Right lobe of liver (tissue), 6 donors: ENCODE measurements at regions not wholly inside any gene's neighbourhood (a gene's known extent, or its start where the extent isn't known, plus 50 kb on each side); places are given as distances from the start of the nearest gene placed in this dataset.

ENCODE experiments used
- ATAC-seq, 4 donors: fragments of 200-7000 bp; cut with Tn5 transposase; one replicate each; pipeline ENCODE4 v1.9.1; 2020; ENCODE audit warnings: mild to moderate bottlenecking in 4 of 4, moderate library complexity in 4 of 4
- DNase-seq, 3 donors: peaks; one replicate each; pipeline ENCODE4 v3.0.0-alpha.2; 2020
- H3K27ac ChIP-seq, 3 donors: fragments of 200-600 bp; one replicate each; pipeline ENCODE4 v1.8.0; 2022
- H3K27me3 ChIP-seq, 2 donors: fragments of 200-600 bp; one replicate each; pipeline ENCODE4 v1.8.0; 2022
- H3K36me3 ChIP-seq, 4 donors: fragments of 200-600 bp; sonication (generic) in 1 of 4; one replicate each; pipeline versions ENCODE4 v1.5.1 to v1.8.0; 2017 to 2022; ENCODE audit warnings: control low read depth in 1 of 4
- H3K4me1 ChIP-seq, 4 donors: fragments of 200-600 bp; sonication (generic) in 1 of 4; one replicate each; pipeline versions ENCODE4 v1.5.1 to v1.8.0; 2017 to 2022; ENCODE audit warnings: control low read depth in 1 of 4
- H3K4me3 ChIP-seq, 3 donors: fragments of 200-600 bp; one replicate each; pipeline ENCODE4 v1.8.0; 2022
- H3K9me3 ChIP-seq, 4 donors: fragments of 200-600 bp; sonication (generic) in 1 of 4; one replicate each; pipeline versions ENCODE4 v1.5.1 to v1.8.0; 2017 to 2022; ENCODE audit warnings: control low read depth in 1 of 4
- POLR2A ChIP-seq: fragments of 450-650 bp; IDR thresholded peaks from one replicate; pipeline ENCODE4 v1.6.1; 2017; ENCODE audit warnings: antibody characterized with exemption, mild to moderate bottlenecking
- WGBS: methylation state at CpG from one replicate; pipeline ENCODE4 v1.1.6; 2018; ENCODE audit warnings: low coverage, low lambda C conversion rate; ENCODE audit not compliant: insufficient coverage; ENCODE audit errors: missing lambda C conversion rate; 5-methylcytosine and 5-hydroxymethylcytosine counted together
- intact Hi-C, 2 donors: fragments of 100-400 bp; cut with DNase I; formaldehyde crosslinking; loops; one replicate each; pipeline versions ENCODE4 v1.11.2 to v1.14.1; 2022
- TF ChIP-seq, protein P1 (sequence below), 4 donors: fragments of 200-600 bp in 3 of 4; fragments of 450-650 bp in 1 of 4; IDR thresholded peaks; one replicate each; pipeline versions ENCODE4 v1.5.1 to v1.8.0; 2016 to 2022; ENCODE audit warnings: antibody characterized with exemption in 4 of 4, mild to moderate bottlenecking in 2 of 4
- donor health status: DM: no; HTN: yes; CAD: no.
- donor health status: DM: no; HTN: no; CAD: no.
- donor health status: DM: no; HTN: no; CAD: no.
- donor health status: DM: no; HTN: yes; CAD: no.
- donor health status: DM: no; HTN: yes; CAD: no.

DNA sequence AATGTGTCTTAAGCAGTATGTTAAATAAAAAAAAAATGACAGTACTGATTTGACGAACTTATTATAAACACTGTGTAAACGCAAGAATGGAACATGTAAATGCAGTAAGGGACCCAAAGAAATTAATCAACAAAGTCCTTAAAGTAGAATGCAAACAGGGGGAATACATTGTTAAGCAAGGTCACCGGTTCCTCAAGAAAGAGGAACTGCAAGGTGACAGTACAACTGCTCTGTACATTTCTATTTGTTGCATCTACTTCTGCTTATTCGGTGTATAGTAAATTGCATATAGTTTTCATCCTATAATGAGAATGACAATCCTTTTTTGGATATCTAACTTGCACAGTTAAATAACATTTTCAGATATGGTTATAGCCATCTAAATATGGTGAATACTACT is 387.0 kb upstream of the SEMA3D start:
- Histone ChIP-seq H3K9me3 (no peaks in the 10 kb centered on the region), H3K27me3 (no peaks in the 10 kb centered on the region), H3K36me3 (no peaks in the 10 kb centered on the region), H3K4me1 (no peaks in the 10 kb centered on the region), H3K27ac (no peak overlapping the region), H3K4me3 (no peak overlapping the region)
- ATAC-seq (no peak), DNase-seq (no peak)
- TF ChIP-seq POLR2A = no peak
- TF ChIP-seq, protein P1, sequence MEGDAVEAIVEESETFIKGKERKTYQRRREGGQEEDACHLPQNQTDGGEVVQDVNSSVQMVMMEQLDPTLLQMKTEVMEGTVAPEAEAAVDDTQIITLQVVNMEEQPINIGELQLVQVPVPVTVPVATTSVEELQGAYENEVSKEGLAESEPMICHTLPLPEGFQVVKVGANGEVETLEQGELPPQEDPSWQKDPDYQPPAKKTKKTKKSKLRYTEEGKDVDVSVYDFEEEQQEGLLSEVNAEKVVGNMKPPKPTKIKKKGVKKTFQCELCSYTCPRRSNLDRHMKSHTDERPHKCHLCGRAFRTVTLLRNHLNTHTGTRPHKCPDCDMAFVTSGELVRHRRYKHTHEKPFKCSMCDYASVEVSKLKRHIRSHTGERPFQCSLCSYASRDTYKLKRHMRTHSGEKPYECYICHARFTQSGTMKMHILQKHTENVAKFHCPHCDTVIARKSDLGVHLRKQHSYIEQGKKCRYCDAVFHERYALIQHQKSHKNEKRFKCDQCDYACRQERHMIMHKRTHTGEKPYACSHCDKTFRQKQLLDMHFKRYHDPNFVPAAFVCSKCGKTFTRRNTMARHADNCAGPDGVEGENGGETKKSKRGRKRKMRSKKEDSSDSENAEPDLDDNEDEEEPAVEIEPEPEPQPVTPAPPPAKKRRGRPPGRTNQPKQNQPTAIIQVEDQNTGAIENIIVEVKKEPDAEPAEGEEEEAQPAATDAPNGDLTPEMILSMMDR (IDR thresholded peaks at IDR 0.05) = no peak
- 40% methylated on average over 4 of the region's 4 CpGs for WGBS
- intact Hi-C loops = no loop called here

- Histone ChIP-seq H3K4me1 (no peaks in the 10 kb centered on the region), H3K36me3 (no peaks in the 10 kb centered on the region), H3K4me3 (no peak overlapping the region), H3K27ac (no peak overlapping the region), H3K9me3 (no peaks in the 10 kb centered on the region), H3K27me3 (no peaks in the 10 kb centered on the region)
- no peak for TF ChIP-seq POLR2A
- TF ChIP-seq, protein P1 (IDR thresholded peaks at IDR 0.05) = no peak
- WGBS = 47% methylated on average over 3 of the region's 3 CpGs
- no peak for DNase-seq
- no peak for ATAC-seq
- intact Hi-C loops = no loop called here
Observed at GRCh38 chr7:85573346-85573745, 386.5 kb upstream of the SEMA3D start.

GRCh38 chr7:85570898-85571297 is 384.0 kb upstream of the SEMA3D start:
- DNase-seq (no peak), ATAC-seq (no peak)
- TF ChIP-seq, protein P1 (IDR thresholded peaks at IDR 0.05) = no peak
- TF ChIP-seq POLR2A = no peak

GRCh38 chr7:85567983-85568382 is 381.1 kb upstream of the SEMA3D start:
- ATAC-seq (no peak), DNase-seq (no peak)
- H3K27me3 ChIP-seq = no peaks in the 10 kb centered on the region
- no peaks in the 10 kb centered on the region for H3K4me1 ChIP-seq
- no peaks in the 10 kb centered on the region for H3K9me3 ChIP-seq
- intact Hi-C loops = no loop called here
- no peaks in the 10 kb centered on the region for H3K36me3 ChIP-seq
- H3K27ac ChIP-seq = no peak overlapping the region
- H3K4me3 ChIP-seq = no peak overlapping the region
- TF ChIP-seq, protein P1 (IDR thresholded peaks at IDR 0.05) = no peak
- no peak for TF ChIP-seq POLR2A

More at GRCh38 chr7:85570898-85571297, 384.0 kb upstream of the SEMA3D start:
- Histone ChIP-seq H3K27ac (no peak overlapping the region), H3K27me3 (no peaks in the 10 kb centered on the region), H3K36me3 (no peaks in the 10 kb centered on the region), H3K4me3 (no peak overlapping the region), H3K9me3 (no peaks in the 10 kb centered on the region), H3K4me1 (no peaks in the 10 kb centered on the region)
- 33% methylated on average over 1 of the region's 1 CpG for WGBS
- intact Hi-C loops = no loop called here

- no peak overlapping the region for H3K27ac ChIP-seq
- intact Hi-C loops = no loop called here
- H3K4me1 ChIP-seq = no peaks in the 10 kb centered on the region
- ATAC-seq = no peak
- TF ChIP-seq POLR2A = no peak
- TF ChIP-seq, protein P1 (IDR thresholded peaks at IDR 0.05) = no peak
- no peaks in the 10 kb centered on the region for H3K36me3 ChIP-seq
- H3K9me3 ChIP-seq = no peaks in the 10 kb centered on the region
- WGBS = 80% methylated on average over 14 of the region's 14 CpGs
- no peaks in the 10 kb centered on the region for H3K27me3 ChIP-seq
- H3K4me3 ChIP-seq = no peak overlapping the region
- no peak for DNase-seq
Observed at GRCh38 chr7:85566095-85566794, 379.4 kb upstream of the SEMA3D start.
